ENCODE measurements at regions not wholly inside any gene's neighbourhood (a gene's known extent, or its start where the extent isn't known, plus 50 kb on each side); places are given as distances from the start of the nearest gene placed in this dataset.

DNA sequence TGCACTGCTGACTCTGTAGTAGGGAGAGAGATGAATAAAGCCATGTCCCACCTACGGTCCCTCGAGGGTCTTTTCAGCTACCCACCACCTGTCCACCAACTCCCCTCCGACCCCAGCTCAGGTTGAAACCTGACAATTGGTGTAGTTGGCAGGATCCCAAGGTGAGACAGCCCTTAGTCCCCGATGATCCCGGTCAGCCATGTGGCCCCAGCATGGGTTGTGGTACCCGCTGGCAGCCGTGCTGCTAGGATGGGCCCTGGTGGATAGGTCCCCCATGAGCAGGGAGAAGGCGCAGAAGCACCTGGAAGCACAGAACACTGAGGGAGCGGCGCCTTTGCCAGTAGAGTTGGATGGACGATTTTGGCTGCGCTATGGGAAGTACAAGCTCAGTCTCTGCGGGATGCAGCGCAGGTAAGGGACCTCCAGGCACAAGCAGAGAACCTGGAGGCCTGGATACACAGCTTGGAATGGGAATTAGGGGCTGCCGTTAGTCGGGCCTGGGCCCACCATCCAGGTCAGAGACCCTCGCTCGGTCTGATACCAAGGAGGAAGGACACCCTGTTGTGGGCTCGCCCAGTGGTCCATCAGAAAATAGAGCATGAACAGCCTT is 694.6 kb upstream of the AGA start:
- Histone ChIP-seq H3K27me3 (ENCODE audit: insufficient read depth, poor library complexity, severe bottlenecking) (no peaks in the 10 kb centered on the region), H3K27ac (replicated peaks) (no peak overlapping the region), H3K4me3 (replicated peaks; ENCODE audit: insufficient read depth, low read length) (no peak overlapping the region)
- no peak for DNase-seq (ENCODE audit: low read depth in 1 of 2, low spot score in 1 of 2)
- TF ChIP-seq CTCF (IDR thresholded peaks at IDR 0.05; ENCODE audit: insufficient read depth, low read length) (no peak), POLR2AphosphoS5 (IDR thresholded peaks at IDR 0.05; ENCODE audit: low read depth) (no peak), REST (IDR thresholded peaks at IDR 0.05; ENCODE audit: insufficient replicate concordance, low read depth) (no peak), SPI1 (IDR thresholded peaks at IDR 0.05; ENCODE audit: borderline replicate concordance, low read depth) (no peak)

- Histone ChIP-seq H3K27ac (replicated peaks) (no peak overlapping the region), H3K4me3 (replicated peaks; ENCODE audit: insufficient read depth, low read length) (no peak overlapping the region), H3K27me3 (ENCODE audit: insufficient read depth, poor library complexity, severe bottlenecking) (no peaks in the 10 kb centered on the region)
- TF ChIP-seq SPI1 (IDR thresholded peaks at IDR 0.05; ENCODE audit: borderline replicate concordance, low read depth) (no peak), POLR2AphosphoS5 (IDR thresholded peaks at IDR 0.05; ENCODE audit: low read depth) (no peak), CTCF (IDR thresholded peaks at IDR 0.05; ENCODE audit: insufficient read depth, low read length) (no peak), GABPA (IDR thresholded peaks at IDR 0.05; ENCODE audit: low read depth) (no peak), REST (IDR thresholded peaks at IDR 0.05; ENCODE audit: insufficient replicate concordance, low read depth) (no peak)
- DNase-seq (ENCODE audit: low read depth in 1 of 2, low spot score in 1 of 2), result no peak
These were observed 695.7 kb upstream of the AGA start for GRCh38 chr4:178137732-178138471.

DNA sequence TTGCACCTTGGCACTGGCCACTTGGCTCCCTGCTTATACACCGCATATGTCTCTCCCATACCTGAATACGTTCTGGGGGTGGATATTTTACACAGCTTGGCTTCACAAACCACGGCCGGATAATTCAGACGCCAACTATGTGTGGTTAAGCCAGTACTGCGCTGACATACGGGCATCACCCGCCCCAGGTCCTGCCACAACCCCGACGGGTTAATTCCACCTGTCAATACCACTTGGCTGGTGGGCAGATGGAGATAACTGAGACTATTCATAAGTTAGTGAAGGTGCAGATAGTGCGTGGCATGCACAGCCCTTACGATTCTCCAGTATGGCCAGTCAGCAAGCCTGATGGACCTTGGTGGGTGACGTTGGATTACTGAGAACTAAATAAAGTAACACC is 696.3 kb upstream of the AGA start:
- Histone ChIP-seq H3K4me3 (replicated peaks; ENCODE audit: insufficient read depth, low read length) (no peak overlapping the region), H3K27ac (replicated peaks) (no peak overlapping the region), H3K27me3 (ENCODE audit: insufficient read depth, poor library complexity, severe bottlenecking) (no peaks in the 10 kb centered on the region)
- no peak for DNase-seq (ENCODE audit: low read depth in 1 of 2, low spot score in 1 of 2)
- TF ChIP-seq CTCF (IDR thresholded peaks at IDR 0.05; ENCODE audit: insufficient read depth, low read length) (no peak), POLR2AphosphoS5 (IDR thresholded peaks at IDR 0.05; ENCODE audit: low read depth) (no peak), SPI1 (IDR thresholded peaks at IDR 0.05; ENCODE audit: borderline replicate concordance, low read depth) (no peak), REST (IDR thresholded peaks at IDR 0.05; ENCODE audit: insufficient replicate concordance, low read depth) (no peak), GABPA (IDR thresholded peaks at IDR 0.05; ENCODE audit: low read depth) (no peak)

All from HL-60 (cell line).